Suprapubic skin (tissue), 3 donors: ENCODE measurements at regions not wholly inside any gene's neighbourhood (a gene's known extent, or its start where the extent isn't known, plus 50 kb on each side); places are given as distances from the start of the nearest gene placed in this dataset.

Source experiments
- CTCF ChIP-seq, 2 donors: fragments of 200-600 bp in 1 of 2; fragments of 450-650 bp in 1 of 2; sonication (generic) in 1 of 2; IDR thresholded peaks; one replicate each; pipeline ENCODE4 v1.5.1; 2016 to 2019; ENCODE audit warnings: antibody characterized with exemption in 2 of 2, mild to moderate bottlenecking in 1 of 2, moderate library complexity in 1 of 2
- EP300 ChIP-seq: sonication (generic); formaldehyde crosslinking; IDR thresholded peaks from one replicate; pipeline ENCODE4 v1.6.1; 2017; ENCODE audit warnings: antibody characterized with exemption
- POLR2A ChIP-seq, 2 donors: fragments of 450-650 bp; IDR thresholded peaks; one replicate each; pipeline ENCODE4 v1.6.1; 2017; ENCODE audit warnings: antibody characterized with exemption in 2 of 2, mild to moderate bottlenecking in 2 of 2, moderate library complexity in 2 of 2

GRCh38 chr10:10043083-10043482 is 974.6 kb upstream of the CELF2 start:
- TF ChIP-seq CTCF (IDR thresholded peaks at IDR 0.05) (no peak), POLR2A (IDR thresholded peaks at IDR 0.05) (no peak), EP300 (no peak)
